IMR-90 (cell line): ENCODE measurements at regions not wholly inside any gene's neighbourhood (a gene's known extent, or its start where the extent isn't known, plus 50 kb on each side); places are given as distances from the start of the nearest gene placed in this dataset.

Experiments
- ATAC-seq: fragments of 200-7000 bp; cut with Tn5 transposase; 2 replicates; pipeline ENCODE4 v1.9.1; 2020; ENCODE audit warnings: low read depth, mild to moderate bottlenecking, moderate library complexity
- BruUV-seq: library from RNA; stranded (reverse); fragments of 400-500 nt; replicated peaks from 2 replicates; lab custom pipeline; 2021; lab: Mats Ljungman, UMichigan
- CTCF ChIA-PET: fragments of 300-600 bp; formaldehyde crosslinking; extraction: SDS; loops from one replicate; lab custom pipeline; 2021; ENCODE audit warnings: antibody characterized with exemption; lab: Yijun Ruan, JAX
- POLR2A ChIA-PET: fragments of 300-600 bp; sonication (Branson Sonifier 250); formaldehyde crosslinking; loops from one replicate; lab custom pipeline; 2022; ENCODE audit warnings: antibody characterized with exemption; ENCODE audit not compliant: unreplicated experiment; lab: Charles Lee
- DNase-seq: peaks from one replicate; pipeline ENCODE4 v3.0.0; 2013
- H2AFZ ChIP-seq: replicated peaks from 2 replicates; pipeline ENCODE3; 2013; ENCODE audit warnings: low read length, mild to moderate bottlenecking; ENCODE audit not compliant: poor library complexity
- H2AK5ac ChIP-seq: 2 replicates; pipeline ENCODE4 v1.6.1; 2013; ENCODE audit warnings: low read depth, low read length, inconsistent platforms
- H2AK9ac ChIP-seq: replicated peaks from 2 replicates; pipeline ENCODE3; 2013; ENCODE audit warnings: mild to moderate bottlenecking, low read depth, low read length, moderate library complexity; ENCODE audit not compliant: poor library complexity
- H2BK120ac ChIP-seq: 2 replicates; pipeline ENCODE4 v1.6.1; 2013; ENCODE audit warnings: low read depth, low read length, inconsistent platforms
- H2BK15ac ChIP-seq: 3 replicates; pipeline ENCODE4 v1.6.1; 2013; ENCODE audit warnings: low read depth, low read length, inconsistent platforms
- H2BK20ac ChIP-seq: 2 replicates; pipeline ENCODE4 v1.6.1; 2013; ENCODE audit warnings: low read depth, mild to moderate bottlenecking, inconsistent platforms, low read length, moderate library complexity
- H2BK5ac ChIP-seq: 2 replicates; pipeline ENCODE4 v1.6.1; 2013; ENCODE audit warnings: mild to moderate bottlenecking, low read depth, low read length, inconsistent platforms; ENCODE audit not compliant: poor library complexity, severe bottlenecking
- H3K14ac ChIP-seq: replicated peaks from 2 replicates; pipeline ENCODE4 v1.6.1; 2013; ENCODE audit warnings: low read depth, low read length, inconsistent platforms
- H3K18ac ChIP-seq: 2 replicates; pipeline ENCODE4 v1.6.1; 2013; ENCODE audit warnings: low read depth, low read length, control low read depth
- H3K23ac ChIP-seq: 2 replicates; pipeline ENCODE4 v1.6.1; 2013; ENCODE audit warnings: low read depth, low read length, inconsistent platforms
- H3K27ac ChIP-seq: 2 replicates; pipeline ENCODE4 v1.5.1; 2013; ENCODE audit warnings: mild to moderate bottlenecking, control low read depth, low read length; ENCODE audit not compliant: insufficient read depth
- H3K27me3 ChIP-seq: 2 replicates; pipeline ENCODE4 v1.6.1; 2013; ENCODE audit warnings: low read length; ENCODE audit not compliant: control insufficient read depth, insufficient read depth
- H3K36me3 ChIP-seq: 2 replicates; pipeline ENCODE4 v1.6.1; 2013; ENCODE audit warnings: low read length, mixed read lengths; ENCODE audit not compliant: control insufficient read depth, insufficient read depth
- H3K4ac ChIP-seq: 2 replicates; pipeline ENCODE4 v1.6.1; 2013; ENCODE audit warnings: low read depth, low read length, inconsistent platforms
- H3K4me1 ChIP-seq: 2 replicates; pipeline ENCODE4 v1.6.1; 2013; ENCODE audit warnings: low read length, mixed read lengths; ENCODE audit not compliant: control insufficient read depth, insufficient read depth
- H3K4me2 ChIP-seq: 2 replicates; pipeline ENCODE4 v1.6.1; 2013; ENCODE audit warnings: low read depth, mild to moderate bottlenecking, control low read depth, low read length, moderate library complexity
- H3K4me3 ChIP-seq: 2 replicates; pipeline ENCODE4 v1.5.1; 2013; ENCODE audit warnings: low read depth, mild to moderate bottlenecking, control low read depth, low read length, moderate library complexity; ENCODE audit not compliant: insufficient read depth
- H3K56ac ChIP-seq: 2 replicates; pipeline ENCODE4 v1.6.1; 2013; ENCODE audit warnings: low read length, inconsistent platforms; ENCODE audit not compliant: insufficient read depth; ENCODE audit errors: extremely low read depth
- H3K79me1 ChIP-seq, 2 experiments: 2 replicates each; pipeline ENCODE4 v1.6.1; 2013; ENCODE audit warnings: low read length in 2 of 2, inconsistent platforms in 1 of 2, low read depth in 1 of 2
- H3K9ac ChIP-seq: 2 replicates; pipeline ENCODE4 v1.6.1; 2013; ENCODE audit warnings: low read depth, low read length, control low read depth
- H3K9me1 ChIP-seq: 2 replicates; pipeline ENCODE4 v1.6.1; 2013; ENCODE audit warnings: low read length, inconsistent platforms; ENCODE audit not compliant: insufficient read depth
- H3K9me3 ChIP-seq: 2 replicates; pipeline ENCODE4 v1.6.1; 2013; ENCODE audit warnings: low read length; ENCODE audit not compliant: control insufficient read depth, insufficient read depth
- H4K20me1 ChIP-seq: 2 replicates; pipeline ENCODE4 v1.6.1; 2013; ENCODE audit warnings: low read length, inconsistent platforms; ENCODE audit not compliant: insufficient read depth
- H4K5ac ChIP-seq: 2 replicates; pipeline ENCODE4 v1.6.1; 2013; ENCODE audit warnings: mild to moderate bottlenecking, low read depth, low read length, control low read depth
- H4K8ac ChIP-seq, 2 experiments: 2 replicates each; pipeline ENCODE4 v1.6.1; 2013; ENCODE audit warnings: low read depth in 2 of 2, low read length in 2 of 2, control low read depth in 1 of 2, inconsistent platforms in 1 of 2
- H4K91ac ChIP-seq: 2 replicates; pipeline ENCODE4 v1.6.1; 2013; ENCODE audit warnings: low read depth, low read length, inconsistent platforms; ENCODE audit not compliant: insufficient read depth
- MAFK ChIP-seq: IDR thresholded peaks from 2 replicates; pipeline ENCODE4 v1.6.1; 2012; ENCODE audit warnings: low read depth, low read length, improper control_type of control experiment
- WGBS, 2 experiments: methylation state at CpG; one replicate each; pipeline versions ENCODE4 v1.1.5 to v1.1.7; 2013; ENCODE audit warnings: missing lambda C conversion rate in 2 of 2; ENCODE audit not compliant: insufficient read length in 1 of 2; ENCODE audit errors: extremely low coverage in 2 of 2; 5-methylcytosine and 5-hydroxymethylcytosine counted together
- dilution Hi-C: fragments of 300-500 bp; cut with HindIII; formaldehyde crosslinking; loops from one replicate; pipeline ENCODE4 v1.14.3; 2018; ENCODE audit warnings: low sequenced_read_pairs; ENCODE audit not compliant: unreplicated experiment
- in situ Hi-C: fragments of 300-500 bp; cut with MboI; formaldehyde crosslinking; loops from 3 replicates; pipeline ENCODE4 v1.14.3; 2019; ENCODE audit warnings: low sequenced_read_pairs, inconsistent platforms, mixed read lengths
- intact Hi-C: fragments of 100-400 bp; cut with micrococcal nuclease; formaldehyde crosslinking; loops from 2 replicates; pipeline ENCODE4 v1.10.0; 2022
- TF ChIP-seq, protein P1 (sequence below): fragments of 150-350 bp; IDR thresholded peaks from 2 replicates; pipeline ENCODE4 v1.6.1; 2017; ENCODE audit warnings: mild to moderate bottlenecking, antibody characterized with exemption, low read length, low read depth

DNA sequence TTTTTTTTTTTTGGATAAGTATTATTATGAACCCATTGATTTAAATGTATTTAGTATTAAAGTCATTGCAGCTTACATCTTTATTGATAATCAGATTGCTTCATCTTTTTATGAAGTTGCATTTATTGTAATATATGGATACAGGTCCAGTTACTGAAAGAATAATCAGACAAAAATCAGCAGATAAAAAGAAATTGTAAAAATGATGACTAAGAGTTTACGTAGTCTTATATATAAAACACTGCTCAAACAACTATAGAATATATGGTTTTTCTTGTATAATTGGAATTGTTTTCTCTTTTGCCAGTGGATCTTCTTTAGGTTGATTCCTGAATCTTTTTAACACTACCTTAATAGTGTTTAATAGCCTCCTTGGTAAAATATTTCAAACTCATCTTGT lies 378.3 kb downstream of the DUSP6 start:
- H3K9ac ChIP-seq, result no peak overlapping the region
- no peak overlapping the region for H3K27ac ChIP-seq
- H3K27me3 ChIP-seq, result no peaks in the 10 kb centered on the region
- ChIA-PET POLR2A (no interaction called here), CTCF (interaction anchor here (1.2 kb wide), 1 partner anchor 16 kb away, joined by 4 read pairs; no protein-coding TSS in a partner anchor)
- dilution Hi-C loops (no loop called here), in situ Hi-C loops (no loop called here), intact Hi-C loops (no loop called here)
- no peaks in the 10 kb centered on the region for H3K36me3 ChIP-seq
- H2AFZ ChIP-seq, result no peak overlapping the region
- no CpG with 5 or more reads among the region's 1 CpG for WGBS, 2 experiments
- H4K20me1 ChIP-seq, result no peaks in the 10 kb centered on the region
- BruUV-seq, result no TSS peak
- H3K4ac ChIP-seq, result no peak overlapping the region
- no peaks in the 10 kb centered on the region for H3K4me1 ChIP-seq
- H3K14ac ChIP-seq, result no peak overlapping the region
- ATAC-seq (no peak), DNase-seq (no peak)
- TF ChIP-seq, protein P1, sequence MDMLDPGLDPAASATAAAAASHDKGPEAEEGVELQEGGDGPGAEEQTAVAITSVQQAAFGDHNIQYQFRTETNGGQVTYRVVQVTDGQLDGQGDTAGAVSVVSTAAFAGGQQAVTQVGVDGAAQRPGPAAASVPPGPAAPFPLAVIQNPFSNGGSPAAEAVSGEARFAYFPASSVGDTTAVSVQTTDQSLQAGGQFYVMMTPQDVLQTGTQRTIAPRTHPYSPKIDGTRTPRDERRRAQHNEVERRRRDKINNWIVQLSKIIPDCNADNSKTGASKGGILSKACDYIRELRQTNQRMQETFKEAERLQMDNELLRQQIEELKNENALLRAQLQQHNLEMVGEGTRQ, result no peak
- peak; percentile 73 for TF ChIP-seq MAFK
- H3K4me2 ChIP-seq, result no peak overlapping the region
- no peaks in the 10 kb centered on the region for H3K79me1 ChIP-seq
- no peak overlapping the region for H3K18ac ChIP-seq
- no peak overlapping the region for H2AK5ac ChIP-seq
- H3K56ac ChIP-seq, result no peak overlapping the region
- no peak overlapping the region for H2BK120ac ChIP-seq
- no peak overlapping the region for H4K91ac ChIP-seq
- no peak overlapping the region for H2BK20ac ChIP-seq
- H3K4me3 ChIP-seq, result no peak overlapping the region
- H2AK9ac ChIP-seq, result no peak overlapping the region
- H4K5ac ChIP-seq, result no peak overlapping the region
- no peaks in the 10 kb centered on the region for H3K9me1 ChIP-seq
- no peak overlapping the region for H3K23ac ChIP-seq
- H2BK5ac ChIP-seq, result no peak overlapping the region
- no peak overlapping the region for H2BK15ac ChIP-seq
- H3K9me3 ChIP-seq, result no peaks in the 10 kb centered on the region
- no peak overlapping the region for H4K8ac ChIP-seq
